Effector CD4-positive, alpha-beta T cell (primary cell): ENCODE measurements at regions not wholly inside any gene's neighbourhood (a gene's known extent, or its start where the extent isn't known, plus 50 kb on each side); places are given as distances from the start of the nearest gene placed in this dataset.

Experiments used
- DNase-seq: peaks from one replicate; pipeline ENCODE4 v3.0.0-alpha.2; 2020

DNA sequence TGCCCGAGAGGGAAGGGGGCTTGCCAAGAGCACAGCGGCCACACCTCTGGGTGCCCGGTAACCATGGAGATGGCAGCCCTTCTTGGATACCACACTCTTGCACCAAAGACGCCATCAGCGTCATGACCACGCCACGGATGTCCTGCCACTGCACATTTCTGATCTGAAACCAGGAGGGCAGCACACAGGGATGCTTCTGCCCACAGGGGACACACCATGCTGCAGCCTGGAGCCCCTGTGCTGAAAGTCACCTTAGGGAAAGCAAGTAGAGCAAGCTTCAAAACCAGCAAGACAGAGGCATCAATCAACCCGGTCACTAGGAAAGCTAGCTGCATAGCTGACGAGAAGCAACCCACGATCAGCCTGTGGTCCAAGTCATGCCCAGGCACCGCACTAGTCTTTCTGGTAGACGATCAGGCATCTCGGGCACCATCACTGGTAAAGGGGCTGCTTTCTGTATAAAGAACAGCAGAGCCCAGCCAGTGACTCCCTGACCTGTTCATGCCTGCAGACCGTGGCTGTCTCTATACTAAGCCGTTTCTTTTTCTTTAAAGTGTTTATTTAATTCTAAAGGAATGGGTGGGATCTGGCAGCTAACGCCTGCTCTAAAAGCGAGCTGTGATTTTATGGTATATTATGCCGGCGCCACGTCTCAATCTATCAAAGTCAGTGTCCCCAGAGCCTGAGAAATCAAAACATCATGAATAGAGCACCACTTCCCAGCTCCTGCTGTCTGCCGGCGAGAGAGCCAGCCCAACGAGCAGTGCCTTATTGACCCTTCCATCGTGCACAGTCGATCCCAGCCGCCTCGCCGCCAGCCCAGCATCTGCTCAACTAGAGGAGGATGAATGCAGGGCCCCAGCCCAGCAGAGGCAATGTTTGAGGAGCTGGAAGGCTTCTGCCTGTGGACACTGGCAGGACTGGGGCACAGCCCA lies 244.7 kb downstream of the RBFOX3 start:
- DNase-seq: no peak

- no peak for DNase-seq
These were observed 245.5 kb downstream of the RBFOX3 start for GRCh38 chr17:79365351-79365750.

DNA sequence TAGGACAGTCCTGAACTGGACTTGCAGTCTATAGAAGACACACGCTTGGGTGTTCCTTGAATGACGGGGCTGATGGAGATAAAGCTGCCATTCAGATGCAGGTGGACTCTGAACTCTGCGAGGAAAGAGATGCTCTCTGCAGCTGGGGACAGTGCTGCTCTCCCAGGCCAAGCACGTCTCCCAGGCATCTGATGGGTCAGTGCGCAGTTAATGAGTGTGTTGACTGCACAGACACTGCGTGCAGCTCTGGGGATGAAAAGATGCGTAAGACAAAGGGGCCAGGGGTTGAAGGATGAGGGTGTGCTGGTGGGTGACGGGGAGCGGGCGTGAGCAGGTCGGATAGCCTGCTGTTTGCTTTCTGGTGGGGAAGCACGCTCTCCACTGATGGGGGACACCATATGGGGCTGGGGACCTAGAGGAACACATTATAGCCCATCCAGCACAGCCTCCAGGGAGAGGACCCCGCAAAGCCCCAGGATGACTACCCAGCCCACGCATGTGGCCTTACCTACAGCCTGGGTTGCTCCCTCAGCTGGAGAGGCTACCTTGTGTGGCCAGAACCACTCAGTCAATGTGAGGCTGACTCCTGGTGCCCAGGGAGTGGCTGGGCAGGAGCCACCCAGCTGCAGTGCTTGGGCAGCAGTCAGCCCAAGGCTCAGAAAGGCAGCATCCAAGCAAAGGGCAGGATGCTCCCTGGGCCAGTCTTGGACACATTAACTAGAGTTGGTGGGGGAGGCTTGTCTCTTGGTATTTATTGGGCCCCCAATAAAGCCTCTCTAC lies 246.3 kb downstream of the RBFOX3 start:
- no peak for DNase-seq

DNA sequence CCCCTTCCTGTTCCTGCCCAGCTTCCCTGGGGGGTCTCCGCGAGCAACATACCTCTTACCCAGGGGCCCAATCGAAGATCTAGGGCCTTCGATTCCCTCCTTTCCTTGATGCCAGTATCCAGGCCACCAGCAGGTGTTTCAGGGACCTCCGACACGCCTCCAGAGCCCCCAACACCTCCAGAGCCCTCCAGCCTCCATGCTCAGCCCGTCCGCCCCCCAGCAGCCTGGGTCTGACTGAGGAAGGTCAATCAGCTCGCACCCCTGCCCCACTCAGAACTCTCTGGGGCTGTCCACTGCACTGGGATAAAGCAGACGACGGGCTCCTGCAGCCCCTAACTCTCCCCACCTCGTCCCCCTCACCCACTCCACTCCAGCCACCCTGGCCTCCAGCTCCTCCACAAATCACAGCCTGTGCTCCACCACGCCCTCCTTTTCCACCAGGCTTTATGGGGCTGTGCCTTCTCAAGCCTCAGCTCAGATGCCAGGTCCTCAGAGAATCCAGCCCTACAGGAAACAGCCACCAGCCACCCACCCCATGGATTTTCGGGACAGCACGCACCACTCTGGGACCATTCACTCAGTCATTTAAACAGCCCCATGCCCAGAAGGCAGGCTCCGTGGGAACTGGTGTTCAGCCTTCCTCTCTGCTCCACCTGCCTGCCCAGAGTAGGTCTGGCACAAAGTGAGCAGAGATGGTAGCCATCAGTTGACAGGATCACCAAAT lies 247.1 kb downstream of the RBFOX3 start:
- DNase-seq: no peak

DNA sequence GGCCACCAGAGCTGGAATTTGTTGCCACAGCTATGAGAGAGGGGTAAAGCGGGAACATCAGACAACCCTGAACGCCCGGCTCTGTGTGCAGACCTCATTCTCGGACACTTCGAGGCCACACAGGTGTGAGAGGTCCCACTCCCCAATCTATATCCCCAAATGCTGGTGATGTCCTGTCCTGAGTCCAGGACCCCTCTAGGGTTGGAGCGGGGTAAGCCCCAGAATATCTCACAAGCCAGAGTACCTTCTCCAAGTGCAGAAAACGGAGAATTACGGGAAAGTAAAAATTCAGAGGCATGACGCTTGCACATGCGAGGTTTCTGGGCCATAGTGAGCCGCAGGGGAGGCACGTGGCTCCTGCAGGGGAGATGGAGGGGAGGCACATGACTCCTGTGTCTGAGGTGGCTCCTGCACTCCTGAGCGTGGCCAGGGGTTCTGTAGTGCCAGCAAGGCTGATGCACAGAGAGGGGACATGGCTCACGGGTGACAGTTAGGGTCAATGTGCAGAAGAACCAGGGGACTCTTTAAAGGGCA lies 248.0 kb downstream of the RBFOX3 start:
- no peak for DNase-seq

- DNase-seq: no peak
These were observed 248.7 kb downstream of the RBFOX3 start for GRCh38 chr17:79361873-79362771.

- DNase-seq: no peak
These were observed 249.6 kb downstream of the RBFOX3 start for GRCh38 chr17:79361221-79361734.

GRCh38 chr17:79360196-79360595 lies 250.7 kb downstream of the RBFOX3 start:
- no peak for DNase-seq

GRCh38 chr17:79356839-79357447 lies 253.9 kb downstream of the RBFOX3 start:
- DNase-seq: no peak

DNA sequence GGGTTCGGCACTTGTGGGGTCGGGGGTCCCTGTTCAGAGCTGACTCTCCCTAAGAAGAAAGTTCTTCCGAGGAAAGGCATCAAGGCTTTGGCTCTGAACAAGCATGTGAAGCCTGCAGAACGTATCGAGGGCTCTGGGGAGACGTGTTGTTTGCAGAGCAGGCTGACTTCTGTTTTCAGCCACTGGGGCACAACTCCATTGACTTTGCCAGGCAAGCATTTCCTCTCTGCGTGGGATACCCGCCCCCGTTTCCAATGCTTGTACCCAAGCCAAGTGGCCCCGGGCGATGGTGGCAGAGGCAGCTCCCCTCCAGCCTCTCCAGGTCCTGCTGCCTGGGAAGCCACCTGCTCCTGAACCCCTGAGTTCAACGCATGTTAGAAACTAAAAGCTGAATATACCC lies 255.7 kb downstream of the RBFOX3 start:
- no peak for DNase-seq

- no peak for DNase-seq
These were observed 256.6 kb downstream of the RBFOX3 start for GRCh38 chr17:79354173-79354820.

DNA sequence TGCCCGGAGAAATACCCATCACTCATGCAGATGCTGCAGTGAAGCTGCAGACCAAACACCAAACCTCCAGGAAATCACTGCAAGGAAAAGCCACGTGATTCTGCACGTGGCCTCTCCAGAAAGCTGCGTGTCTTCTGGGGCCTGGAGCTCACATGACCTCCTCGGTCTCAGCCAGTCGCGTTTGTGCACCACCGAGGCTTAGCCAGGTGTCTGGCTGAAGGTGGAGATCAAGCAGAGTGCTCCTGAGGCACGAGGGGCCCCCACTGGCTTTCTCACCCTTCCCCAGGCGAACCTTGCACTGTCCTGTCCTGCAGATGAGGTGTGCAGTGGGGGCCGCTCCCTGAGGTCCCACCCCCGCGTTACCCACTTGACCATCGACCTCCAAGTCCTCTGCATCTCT lies 257.3 kb downstream of the RBFOX3 start:
- no peak for DNase-seq

DNA sequence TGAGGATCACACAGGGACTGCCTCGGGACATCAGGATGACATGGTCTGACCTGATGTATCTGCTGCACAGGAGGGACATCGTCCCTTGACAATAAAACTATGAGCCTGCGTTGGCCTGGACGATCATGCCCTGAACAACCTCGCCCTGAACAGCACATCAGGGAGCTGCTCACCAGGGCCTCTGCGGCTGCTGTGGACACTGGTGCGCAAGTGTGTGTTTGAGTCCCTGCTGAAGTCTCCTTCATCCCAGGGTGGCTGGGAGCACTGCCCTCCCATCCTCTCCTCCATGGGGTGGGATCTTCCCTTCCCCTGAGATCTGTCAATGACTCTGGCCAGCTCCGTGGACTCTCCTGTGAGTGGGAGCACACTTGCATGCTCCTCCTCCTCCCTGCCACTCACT lies 257.8 kb downstream of the RBFOX3 start:
- DNase-seq: no peak

DNA sequence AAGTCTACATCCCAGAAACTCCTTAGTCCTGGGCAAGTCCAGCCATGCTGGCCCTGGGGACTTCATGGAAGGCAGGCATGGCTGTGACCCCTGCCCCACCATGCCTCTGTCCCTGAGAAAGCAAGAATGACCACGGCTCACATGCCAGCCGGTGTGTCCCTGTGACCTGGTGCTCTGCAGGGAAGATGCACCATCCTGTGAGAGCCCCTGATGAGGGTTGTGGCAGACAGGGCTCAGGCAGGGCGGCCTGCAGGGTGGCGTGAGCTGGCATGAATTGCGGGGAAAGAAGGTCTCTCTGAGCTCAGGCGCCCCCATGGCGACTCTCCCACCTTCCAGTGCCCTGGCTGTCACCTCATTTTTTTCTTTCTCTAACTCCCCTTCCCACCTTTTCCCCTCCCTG lies 260.3 kb downstream of the RBFOX3 start:
- no peak for DNase-seq

DNA sequence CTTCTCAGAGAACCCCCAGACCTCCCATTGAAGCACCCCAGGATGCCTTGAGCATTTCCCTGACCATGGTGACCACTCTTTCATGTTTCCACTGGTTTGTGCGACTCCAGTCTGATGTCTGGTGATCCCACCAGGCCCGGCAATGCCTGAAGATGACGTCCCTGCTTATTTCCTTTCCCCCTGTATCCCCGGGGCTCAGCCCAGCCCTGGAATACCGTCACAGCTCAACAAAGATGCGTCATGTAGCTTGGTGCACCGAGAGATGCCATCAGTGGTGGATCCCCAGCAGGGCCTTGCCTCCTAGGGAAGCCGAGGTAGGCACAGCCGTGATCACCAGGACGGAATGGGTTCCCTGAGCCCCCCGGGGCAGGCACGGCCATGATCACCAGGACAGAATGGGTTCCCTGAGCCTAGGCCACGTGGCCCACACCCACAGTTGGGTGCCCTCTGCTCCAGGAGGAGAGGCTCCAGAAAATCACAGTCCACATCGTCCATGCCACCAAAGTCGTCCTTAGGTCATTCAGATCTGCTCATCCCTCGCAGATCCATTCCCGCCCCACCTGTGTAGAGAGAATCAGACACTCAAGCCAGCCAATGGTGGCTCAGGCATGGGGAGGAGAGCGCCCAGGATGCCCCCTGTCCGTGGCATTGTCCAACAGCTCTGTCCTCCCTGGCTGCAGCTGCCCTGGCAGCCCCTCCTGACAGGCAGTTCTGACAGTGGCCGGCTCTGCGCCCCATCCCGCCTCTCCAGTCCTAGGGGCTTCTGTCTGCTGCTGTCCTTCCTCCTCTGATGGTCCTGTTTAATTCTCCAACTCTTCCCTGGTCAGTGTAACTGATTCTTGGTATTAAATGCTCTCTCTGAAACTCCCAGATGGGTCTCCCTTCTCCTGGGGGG lies 261.1 kb downstream of the RBFOX3 start:
- DNase-seq: no peak

DNA sequence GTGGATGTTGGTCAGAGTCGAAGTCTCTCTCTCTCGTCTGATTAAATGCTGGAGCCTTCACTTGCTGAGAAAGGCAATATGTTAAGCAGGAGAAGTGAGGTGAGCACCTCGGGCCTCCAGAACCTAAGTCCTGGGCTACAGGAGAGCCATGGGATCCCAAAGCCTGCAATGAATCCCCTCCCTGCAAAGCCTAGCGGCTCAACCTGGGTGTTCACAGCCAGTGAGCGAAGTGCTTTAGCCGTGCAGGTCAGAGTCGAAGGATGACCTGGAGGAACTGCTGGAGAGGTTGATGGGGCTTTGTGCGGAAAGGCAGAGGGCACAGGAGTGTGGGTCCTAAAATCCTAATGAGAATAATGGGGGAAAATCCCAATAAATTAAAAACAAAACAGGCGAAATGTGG lies 267.8 kb downstream of the ENGASE start:
- DNase-seq: no peak

DNA sequence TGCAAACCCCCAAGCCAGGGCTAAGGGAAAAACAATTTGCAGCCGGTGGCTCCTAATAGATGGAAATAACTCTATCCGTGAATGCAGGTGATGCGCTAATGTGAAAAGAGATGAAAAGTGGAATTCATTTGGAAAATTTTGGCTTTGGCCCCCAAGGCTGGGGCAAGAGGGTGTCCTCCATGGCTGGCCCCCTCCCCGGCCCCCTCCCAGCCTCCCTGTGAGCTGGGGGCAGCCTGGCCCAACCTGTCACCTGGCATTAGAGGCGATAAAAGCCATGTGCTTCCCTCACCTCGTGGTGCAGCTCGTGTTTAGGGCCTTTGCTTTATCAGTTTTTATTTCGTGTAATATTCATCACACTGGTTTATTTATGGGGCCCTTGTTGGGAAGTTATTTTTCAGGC lies 267.2 kb downstream of the ENGASE start:
- no peak for DNase-seq

DNA sequence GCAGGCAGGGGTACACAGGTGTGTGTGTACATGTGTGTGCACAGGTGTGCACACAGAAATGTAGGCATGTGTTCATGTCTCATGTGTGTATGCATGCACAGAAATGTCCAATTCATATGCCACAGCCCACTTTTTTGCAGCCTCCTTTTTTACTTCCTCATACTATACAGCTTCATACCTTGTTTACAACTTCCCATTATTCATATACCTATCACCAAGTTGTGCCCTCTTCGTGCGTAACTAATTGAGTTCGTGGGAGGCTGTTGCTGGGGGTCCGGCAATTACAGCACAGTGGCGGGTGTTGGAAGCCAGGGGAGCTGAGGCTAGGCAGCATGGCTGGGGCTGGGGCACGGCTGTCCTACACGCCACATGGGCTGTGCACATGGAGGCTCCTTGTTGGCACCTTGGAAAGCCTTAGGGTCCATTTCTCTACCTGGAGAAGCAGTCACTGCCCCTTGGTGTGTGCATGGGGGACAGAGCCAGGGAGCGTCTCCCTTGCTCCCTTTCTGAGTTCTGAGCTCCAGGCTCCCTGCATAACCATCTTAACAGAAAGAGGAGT lies 266.7 kb downstream of the ENGASE start:
- DNase-seq: no peak
